Thyroid gland (tissue), 4 donors: ENCODE measurements at regions not wholly inside any gene's neighbourhood (a gene's known extent, or its start where the extent isn't known, plus 50 kb on each side); places are given as distances from the start of the nearest gene placed in this dataset.

Source experiments
- DNase-seq, 2 donors: peaks; one replicate each; pipeline ENCODE4 v3.0.0-alpha.2; 2019
- H3K27ac ChIP-seq, 3 donors: fragments of 200-600 bp; sonication (generic); 1 replicate in 2 of 3; 2 replicates in 1 of 3; pipeline ENCODE4 v1.5.1; 2016 to 2019; ENCODE audit warnings: mild to moderate bottlenecking in 1 of 3, moderate library complexity in 1 of 3
- H3K27me3 ChIP-seq: fragments of 200-600 bp; sonication (generic); one replicate; pipeline ENCODE4 v1.5.1; 2019
- H3K36me3 ChIP-seq, 2 donors: fragments of 200-600 bp; sonication (generic); one replicate each; pipeline ENCODE4 v1.5.1; 2016 to 2019
- H3K4me1 ChIP-seq, 2 donors: fragments of 200-600 bp; sonication (generic); one replicate each; pipeline ENCODE4 v1.5.1; 2017 to 2019
- H3K4me3 ChIP-seq, 3 donors: fragments of 200-600 bp; sonication (generic); replicated peaks in 1 of 3; 1 replicate in 2 of 3; 2 replicates in 1 of 3; pipeline ENCODE4 v1.5.1; 2016; ENCODE audit warnings: mild to moderate bottlenecking in 1 of 3
- H3K9me3 ChIP-seq: fragments of 200-600 bp; sonication (generic); one replicate; pipeline ENCODE4 v1.5.1; 2017
- POLR2A ChIP-seq, 2 donors: fragments of 450-650 bp; IDR thresholded peaks; one replicate each; pipeline ENCODE4 v1.6.1; 2017; ENCODE audit warnings: antibody characterized with exemption in 2 of 2, mild to moderate bottlenecking in 2 of 2, moderate library complexity in 1 of 2
- WGBS, 2 donors: methylation state at CpG; one replicate each; pipeline ENCODE4 v1.1.5; 2017; 5-methylcytosine and 5-hydroxymethylcytosine counted together
- intact Hi-C: fragments of 100-400 bp; cut with DNase I; formaldehyde crosslinking; loops from one replicate; pipeline ENCODE4 v1.15.1; 2023
- TF ChIP-seq, protein P1 (sequence below), 6 experiments: fragments of 200-600 bp in 3 of 6; fragments of 450-650 bp in 3 of 6; sonication (generic) in 3 of 6; IDR thresholded peaks; one replicate each; pipeline ENCODE4 v1.5.1; 2016 to 2019; ENCODE audit warnings: antibody characterized with exemption in 6 of 6, mild to moderate bottlenecking in 2 of 6, inconsistent platforms in 1 of 6, moderate library complexity in 1 of 6

DNA sequence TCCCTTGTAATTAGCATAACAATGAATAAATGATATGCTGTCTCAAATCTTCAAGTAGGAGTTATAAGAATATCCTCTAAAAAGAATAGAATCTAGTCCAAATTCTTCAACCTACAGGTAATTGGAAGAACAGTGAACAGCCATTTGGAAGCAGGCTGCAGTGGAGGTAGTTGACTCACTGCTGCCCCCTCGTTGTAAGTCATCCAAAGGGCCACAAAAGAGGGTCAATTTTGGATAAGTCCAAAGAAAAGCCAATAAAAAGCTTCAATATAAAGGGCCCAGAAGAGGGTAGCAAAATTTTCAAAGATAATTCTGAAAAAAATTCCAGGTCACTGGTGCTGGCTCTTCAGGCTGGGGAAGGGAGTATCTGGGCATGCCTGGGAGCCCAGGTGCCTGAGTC is 60.8 kb upstream of the SSTR4 start:
- intact Hi-C loops: no loop called here
- peaks cover 0 to 16% of the 10 kb centered on the region in 2 donors for H3K4me1 ChIP-seq
- TF ChIP-seq POLR2A (IDR thresholded peaks at IDR 0.05): no peak
- TF ChIP-seq, protein P1, sequence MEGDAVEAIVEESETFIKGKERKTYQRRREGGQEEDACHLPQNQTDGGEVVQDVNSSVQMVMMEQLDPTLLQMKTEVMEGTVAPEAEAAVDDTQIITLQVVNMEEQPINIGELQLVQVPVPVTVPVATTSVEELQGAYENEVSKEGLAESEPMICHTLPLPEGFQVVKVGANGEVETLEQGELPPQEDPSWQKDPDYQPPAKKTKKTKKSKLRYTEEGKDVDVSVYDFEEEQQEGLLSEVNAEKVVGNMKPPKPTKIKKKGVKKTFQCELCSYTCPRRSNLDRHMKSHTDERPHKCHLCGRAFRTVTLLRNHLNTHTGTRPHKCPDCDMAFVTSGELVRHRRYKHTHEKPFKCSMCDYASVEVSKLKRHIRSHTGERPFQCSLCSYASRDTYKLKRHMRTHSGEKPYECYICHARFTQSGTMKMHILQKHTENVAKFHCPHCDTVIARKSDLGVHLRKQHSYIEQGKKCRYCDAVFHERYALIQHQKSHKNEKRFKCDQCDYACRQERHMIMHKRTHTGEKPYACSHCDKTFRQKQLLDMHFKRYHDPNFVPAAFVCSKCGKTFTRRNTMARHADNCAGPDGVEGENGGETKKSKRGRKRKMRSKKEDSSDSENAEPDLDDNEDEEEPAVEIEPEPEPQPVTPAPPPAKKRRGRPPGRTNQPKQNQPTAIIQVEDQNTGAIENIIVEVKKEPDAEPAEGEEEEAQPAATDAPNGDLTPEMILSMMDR (IDR thresholded peaks at IDR 0.05): no peak
- no peak overlapping the region for H3K27ac ChIP-seq
- no peak overlapping the region for H3K4me3 ChIP-seq
- H3K27me3 ChIP-seq: no peaks in the 10 kb centered on the region
- H3K36me3 ChIP-seq: no peaks in the 10 kb centered on the region
- no peaks in the 10 kb centered on the region for H3K9me3 ChIP-seq
- no peak for DNase-seq
- WGBS, 2 donors: 11 to 18% methylated on average over 1 of the region's 1 CpG

DNA sequence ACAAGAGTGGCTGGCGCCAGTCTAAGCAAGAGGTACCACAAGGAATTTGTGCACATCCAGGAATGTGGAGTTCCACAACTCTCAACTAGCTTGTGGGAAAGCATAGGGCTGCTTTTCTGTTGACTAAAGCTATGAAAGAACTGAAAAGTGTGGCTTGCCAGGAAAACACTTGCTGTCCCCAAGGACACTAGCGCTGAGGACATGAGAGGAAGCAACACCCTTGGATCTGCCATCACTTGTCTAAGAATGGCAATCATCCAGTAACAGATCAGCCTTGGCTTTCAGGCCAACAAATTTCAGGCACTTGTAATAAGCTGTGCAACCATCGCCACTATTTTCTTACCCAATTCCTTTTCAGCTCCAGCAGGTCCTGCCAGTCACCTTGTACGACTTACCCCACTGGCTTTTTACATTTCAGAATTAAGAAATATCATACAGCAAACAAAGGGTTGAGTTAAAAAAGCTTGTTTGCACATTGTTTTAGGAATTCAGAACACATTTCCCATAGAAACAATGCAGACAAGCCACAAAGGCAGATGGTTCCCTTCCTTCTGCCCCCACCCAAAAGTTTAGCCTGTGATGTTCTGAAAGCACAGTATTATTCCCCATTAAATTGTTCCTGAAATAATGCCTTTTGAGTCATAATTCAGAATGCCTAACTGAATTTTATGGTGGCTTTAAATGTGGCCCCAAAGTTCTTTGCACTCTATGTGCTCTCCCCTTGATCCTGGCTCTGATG is 57.9 kb upstream of the SSTR4 start:
- 13 to 19% methylated on average over 4 of the region's 4 CpGs for WGBS, 2 donors
- Histone ChIP-seq H3K27ac (peak overlapping the region in 1 of 3 donors; percentile 18), H3K36me3 (no peaks in the 10 kb centered on the region), H3K27me3 (no peaks in the 10 kb centered on the region), H3K4me3 (no peak overlapping the region), H3K4me1 (peaks cover 0 to 16% of the 10 kb centered on the region in 2 donors), H3K9me3 (no peaks in the 10 kb centered on the region)
- peak; percentile 27 to 31 for DNase-seq
- intact Hi-C loops: no loop called here
- TF ChIP-seq, protein P1 (IDR thresholded peaks at IDR 0.05): no peak
- TF ChIP-seq POLR2A (IDR thresholded peaks at IDR 0.05): no peak

DNA sequence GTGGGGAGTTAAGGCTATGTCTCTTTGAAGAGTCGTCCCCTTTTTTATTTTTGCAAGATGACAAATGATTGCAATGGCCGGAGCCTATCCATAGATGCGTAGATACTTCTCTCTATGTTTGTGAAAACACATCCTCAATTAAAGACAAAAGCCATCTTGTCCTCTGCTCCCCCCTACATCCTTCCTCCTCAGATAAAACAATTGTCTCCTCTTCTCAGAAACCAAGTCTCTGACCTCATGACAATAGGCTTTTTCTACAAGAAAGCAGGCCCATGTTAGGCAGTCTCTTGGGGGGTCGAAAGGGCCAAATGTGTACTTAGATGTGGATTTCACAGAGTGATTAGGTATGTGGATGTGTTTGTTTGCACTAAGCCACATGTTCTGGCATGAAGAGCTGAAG is 51.1 kb upstream of the SSTR4 start:
- 63 to 74% methylated on average over 4 of the region's 4 CpGs for WGBS, 2 donors
- Histone ChIP-seq H3K27me3 (no peaks in the 10 kb centered on the region), H3K36me3 (no peaks in the 10 kb centered on the region), H3K4me3 (no peak overlapping the region), H3K27ac (no peak overlapping the region), H3K9me3 (no peaks in the 10 kb centered on the region), H3K4me1 (peaks cover 4 to 16% of the 10 kb centered on the region in 2 donors)
- TF ChIP-seq, protein P1 (IDR thresholded peaks at IDR 0.05): no peak
- no peak for TF ChIP-seq POLR2A (IDR thresholded peaks at IDR 0.05)
- intact Hi-C loops: no loop called here
- no peak for DNase-seq

DNA sequence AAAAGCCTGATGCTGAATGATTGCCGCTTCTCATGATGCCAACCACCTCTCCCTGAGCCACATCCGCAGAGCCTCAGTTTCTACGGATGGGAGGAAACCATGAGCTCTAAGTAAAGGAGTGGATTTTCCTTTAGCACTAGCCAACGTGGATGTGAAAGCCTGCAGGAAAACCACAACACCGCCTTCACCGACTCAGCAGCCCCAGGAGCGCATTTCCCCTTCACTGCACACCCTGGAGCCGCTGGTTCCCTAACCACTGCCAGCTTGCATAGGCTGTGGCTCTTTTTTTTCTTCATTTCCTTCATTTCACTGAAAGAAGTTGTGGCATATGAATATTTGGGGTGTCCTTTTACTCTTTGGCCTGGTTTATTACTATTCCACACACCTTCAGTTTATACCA is 50.5 kb upstream of the SSTR4 start:
- Histone ChIP-seq H3K27ac (no peak overlapping the region), H3K4me1 (peaks cover 4 to 16% of the 10 kb centered on the region in 2 donors), H3K9me3 (no peaks in the 10 kb centered on the region), H3K27me3 (no peaks in the 10 kb centered on the region), H3K4me3 (no peak overlapping the region), H3K36me3 (no peaks in the 10 kb centered on the region)
- 41% methylated on average over 8 of the region's 8 CpGs for WGBS, 2 donors
- TF ChIP-seq, protein P1 (IDR thresholded peaks at IDR 0.05): no peak
- no peak for TF ChIP-seq POLR2A (IDR thresholded peaks at IDR 0.05)
- DNase-seq: peak; percentile 7 to 20
- intact Hi-C loops: no loop called here

DNA sequence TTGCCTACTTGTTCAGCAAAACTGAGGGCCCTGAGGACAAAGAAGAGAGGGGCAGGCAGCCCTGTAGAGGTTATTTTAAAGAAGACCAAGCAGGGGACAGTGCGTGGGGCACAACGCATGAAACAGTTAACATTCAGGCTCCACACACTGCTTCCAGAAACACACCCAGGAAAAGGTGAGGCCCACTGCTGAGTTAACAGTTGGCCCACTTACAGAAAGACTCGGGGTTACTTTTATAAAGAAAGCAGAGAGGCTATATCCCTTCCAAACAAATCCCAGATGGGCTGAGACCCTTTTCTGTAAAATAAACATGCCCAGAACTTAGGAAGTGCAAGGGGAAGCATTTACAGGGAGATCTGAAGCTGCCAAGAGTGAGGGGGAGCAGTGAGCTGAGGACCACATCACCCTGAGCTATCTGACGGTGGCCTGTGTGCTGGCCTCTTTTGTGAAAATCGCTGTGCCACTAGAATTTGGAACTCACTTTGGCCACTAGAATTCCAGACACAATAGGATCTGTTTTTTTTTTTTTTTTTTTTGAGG is 49.8 kb upstream of the SSTR4 start:
- no peak for DNase-seq
- WGBS, 2 donors: 44 to 48% methylated on average over 5 of the region's 5 CpGs
- no peaks in the 10 kb centered on the region for H3K9me3 ChIP-seq
- TF ChIP-seq, protein P1 (IDR thresholded peaks at IDR 0.05): no peak
- TF ChIP-seq POLR2A (IDR thresholded peaks at IDR 0.05): no peak
- H3K36me3 ChIP-seq: no peaks in the 10 kb centered on the region
- H3K4me1 ChIP-seq: peaks cover 4 to 16% of the 10 kb centered on the region in 2 donors
- H3K27ac ChIP-seq: no peak overlapping the region
- no peaks in the 10 kb centered on the region for H3K27me3 ChIP-seq
- no peak overlapping the region for H3K4me3 ChIP-seq
- intact Hi-C loops: no loop called here
